GM21619 (cell line): ENCODE measurements at regions not wholly inside any gene's neighbourhood (a gene's known extent, or its start where the extent isn't known, plus 50 kb on each side); places are given as distances from the start of the nearest gene placed in this dataset.
"Not testable (repeated sequence)": the region's sequence is repeated elsewhere in the genome, so short reads cannot be mapped to it uniquely, and the experiment has no call there.

ENCODE experiments used
- ATAC-seq: cut with Tn5 transposase; IDR thresholded peaks from one replicate; pipeline ENCODE4 v1.9.1; 2021; ENCODE audit not compliant: unreplicated experiment

DNA sequence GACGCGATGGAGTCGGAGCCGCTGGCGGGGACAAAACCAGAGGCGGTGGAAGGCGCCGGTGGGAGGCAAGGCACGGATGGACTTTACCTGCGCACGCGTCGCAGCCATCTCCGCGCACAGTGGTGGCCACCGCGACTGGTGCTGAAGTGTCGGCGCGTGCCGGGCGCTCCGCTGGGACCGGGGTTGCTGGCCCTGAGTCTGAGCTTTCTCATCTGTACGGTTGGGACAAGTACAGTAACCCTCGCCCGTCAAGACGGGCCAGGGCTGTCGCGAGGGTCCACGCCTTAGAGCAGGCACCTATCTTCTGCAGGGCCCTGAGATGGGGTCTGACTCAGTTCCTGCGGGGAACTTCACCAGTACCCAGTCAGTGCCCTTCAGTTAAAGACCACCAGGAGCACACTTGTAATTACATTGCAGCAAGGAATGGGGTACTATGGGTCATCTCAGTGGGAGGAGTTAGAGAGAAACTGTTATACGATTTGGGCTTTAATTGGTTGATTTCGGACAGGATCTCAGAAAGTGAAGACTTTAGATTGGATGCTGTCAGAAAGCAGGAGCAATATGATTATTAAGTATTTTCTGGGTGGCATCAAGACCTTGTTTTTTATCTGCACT lies 385.6 kb downstream of the SPATA31A6 start:
- not testable (repeated sequence) for ATAC-seq

- ATAC-seq, result not testable (repeated sequence)
These were observed 394.4 kb downstream of the SPATA31A6 start for GRCh38 chr9:42577851-42578250.
